Peyer's patch (tissue), 4 donors: ENCODE measurements at regions not wholly inside any gene's neighbourhood (a gene's known extent, or its start where the extent isn't known, plus 50 kb on each side); places are given as distances from the start of the nearest gene placed in this dataset.

Experiments
- CTCF ChIP-seq, 6 experiments: fragments of 450-650 bp in 4 of 6; fragments of 200-600 bp in 2 of 6; sonication (generic) in 1 of 6; IDR thresholded peaks; one replicate each; pipeline ENCODE4 v1.5.1; 2017 to 2019; ENCODE audit warnings: antibody characterized with exemption in 6 of 6, mild to moderate bottlenecking in 3 of 6, moderate library complexity in 1 of 6
- POLR2A ChIP-seq, 2 donors: fragments of 450-650 bp; IDR thresholded peaks; one replicate each; pipeline ENCODE4 v1.5.1; 2017; ENCODE audit warnings: antibody characterized with exemption in 2 of 2, mild to moderate bottlenecking in 2 of 2, moderate library complexity in 2 of 2

DNA sequence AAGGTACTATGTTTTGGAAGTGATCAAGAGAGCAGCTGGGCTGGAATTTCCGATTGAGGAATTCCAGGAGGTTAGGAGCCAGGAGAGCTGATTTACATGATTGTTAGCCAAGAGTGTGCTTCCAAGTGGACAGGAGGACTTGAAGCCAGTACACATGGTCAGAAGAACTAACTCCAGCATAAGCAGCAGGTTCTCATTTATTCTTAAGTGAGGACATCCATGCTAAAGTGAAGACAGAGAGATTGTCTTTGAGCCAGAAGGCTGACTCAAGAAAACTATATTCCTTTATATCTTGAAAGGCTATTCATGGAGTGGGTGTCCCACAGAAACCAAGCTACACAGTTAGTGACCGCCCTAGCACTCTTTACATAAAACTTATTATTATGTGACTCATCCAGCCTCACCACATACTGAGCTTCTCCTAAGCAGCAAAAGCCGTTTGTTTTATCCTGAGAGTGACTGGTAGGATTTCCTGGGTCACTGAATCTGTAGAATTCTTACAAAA lies 56.7 kb upstream of the SEMA3A start:
- TF ChIP-seq CTCF (IDR thresholded peaks at IDR 0.05) (no peak), POLR2A (IDR thresholded peaks at IDR 0.05) (no peak)
